ENCODE measurements at regions not wholly inside any gene's neighbourhood (a gene's known extent, or its start where the extent isn't known, plus 50 kb on each side); places are given as distances from the start of the nearest gene placed in this dataset.
A peak's percentile ranks its signal among the peaks of the same experiment; 100 is the strongest.

GRCh38 chr10:28250782-28251181 lies 52.1 kb downstream of the MPP7 start:
- ATAC-seq: peak; percentile 56
- intact Hi-C loops (cut with DNase I, micrococcal nuclease): loop anchor here (1.0 to 10.0 kb wide), 2 partner anchors 131 to 134 kb away; no protein-coding TSS in a partner anchor
- DNase-seq: no peak

GRCh38 chr10:28250358-28250757 lies 52.5 kb downstream of the MPP7 start:
- ATAC-seq (no peak), DNase-seq (no peak)
- intact Hi-C loops (cut with DNase I, micrococcal nuclease): loop anchor here (1.0 to 10.0 kb wide), 2 partner anchors 131 to 134 kb away; no protein-coding TSS in a partner anchor

- intact Hi-C loops (cut with DNase I, micrococcal nuclease): no loop called here
- DNase-seq (no peak), ATAC-seq (no peak)
Measured at GRCh38 chr10:28249512-28249911, 53.4 kb downstream of the MPP7 start.

GRCh38 chr10:28248092-28248491 lies 54.8 kb downstream of the MPP7 start:
- no peak for ATAC-seq
- intact Hi-C loops (cut with DNase I, micrococcal nuclease): no loop called here

GRCh38 chr10:28246023-28246422 lies 56.8 kb downstream of the MPP7 start:
- ATAC-seq: no peak
- intact Hi-C loops (cut with DNase I, micrococcal nuclease): no loop called here
- DNase-seq: no peak

More at GRCh38 chr10:28248092-28248491, 54.8 kb downstream of the MPP7 start:
- no peak for DNase-seq

- DNase-seq (no peak), ATAC-seq (no peak)
- intact Hi-C loops (cut with DNase I, micrococcal nuclease): loop anchor here in 1 of 2 donors (5.0 kb wide), 1 partner anchor 502 kb away; no protein-coding TSS in a partner anchor
Measured at GRCh38 chr10:28243923-28244322, 58.9 kb downstream of the MPP7 start.

GRCh38 chr10:28242555-28243204 lies 60.2 kb downstream of the MPP7 start:
- intact Hi-C loops (cut with DNase I, micrococcal nuclease): loop anchor here in 1 of 2 donors (5.0 kb wide), 1 partner anchor 500 kb away; no protein-coding TSS in a partner anchor
- no peak for DNase-seq
- no peak for ATAC-seq

GRCh38 chr10:28241741-28242399 lies 61.0 kb downstream of the MPP7 start:
- ATAC-seq (peak; percentile 71), DNase-seq (no peak)
- intact Hi-C loops (cut with DNase I, micrococcal nuclease): loop anchor here in 1 of 2 donors (5.0 kb wide), 1 partner anchor 500 kb away; no protein-coding TSS in a partner anchor

GRCh38 chr10:28240400-28240799 lies 62.5 kb downstream of the MPP7 start:
- no peak for ATAC-seq

GRCh38 chr10:28236591-28236990 lies 66.3 kb downstream of the MPP7 start:
- intact Hi-C loops (cut with DNase I, micrococcal nuclease): no loop called here
- ATAC-seq: no peak
- no peak for DNase-seq

More at GRCh38 chr10:28240400-28240799, 62.5 kb downstream of the MPP7 start:
- no peak for DNase-seq
- intact Hi-C loops (cut with DNase I, micrococcal nuclease): loop anchor here in 1 of 2 donors (5.0 kb wide), 1 partner anchor 498 kb away; no protein-coding TSS in a partner anchor

GRCh38 chr10:28220811-28221210 lies 82.1 kb downstream of the MPP7 start:
- intact Hi-C loops (cut with DNase I, micrococcal nuclease): no loop called here
- DNase-seq (no peak), ATAC-seq (no peak)

- ATAC-seq (no peak), DNase-seq (no peak)
- intact Hi-C loops (cut with DNase I, micrococcal nuclease): no loop called here
Measured at GRCh38 chr10:28219251-28219650, 83.6 kb downstream of the MPP7 start.

GRCh38 chr10:28217848-28218247 lies 85.0 kb downstream of the MPP7 start:
- intact Hi-C loops (cut with DNase I, micrococcal nuclease): no loop called here
- ATAC-seq: no peak
- no peak for DNase-seq

- ATAC-seq: peak; percentile 94
- intact Hi-C loops (cut with DNase I, micrococcal nuclease): no loop called here
- DNase-seq: peak; percentile 50 to 63
Measured at GRCh38 chr10:28215930-28216329, 86.9 kb downstream of the MPP7 start.

GRCh38 chr10:28214219-28214618 lies 88.6 kb downstream of the MPP7 start:
- ATAC-seq: no peak
- DNase-seq: no peak
- intact Hi-C loops (cut with DNase I, micrococcal nuclease): no loop called here

- intact Hi-C loops (cut with DNase I, micrococcal nuclease): no loop called here
- no peak for DNase-seq
- ATAC-seq: no peak
Measured at GRCh38 chr10:28211759-28212158, 91.1 kb downstream of the MPP7 start.

- intact Hi-C loops (cut with DNase I, micrococcal nuclease): no loop called here
- no peak for ATAC-seq
- DNase-seq: no peak
Measured at GRCh38 chr10:28207799-28208198, 95.1 kb downstream of the MPP7 start.

GRCh38 chr10:28202941-28203352 lies 99.9 kb downstream of the MPP7 start:
- intact Hi-C loops (cut with DNase I, micrococcal nuclease): no loop called here
- ATAC-seq (no peak), DNase-seq (no peak)

- ATAC-seq: no peak
- intact Hi-C loops (cut with DNase I, micrococcal nuclease): no loop called here
- DNase-seq: no peak
Measured at GRCh38 chr10:28201410-28202400, 101.2 kb downstream of the MPP7 start.
